DMS53 treated with DMSO at 0.1 percent for 48 hours (cell line): ENCODE measurements at regions not wholly inside any gene's neighbourhood (a gene's known extent, or its start where the extent isn't known, plus 50 kb on each side); places are given as distances from the start of the nearest gene placed in this dataset.
"Not testable (repeated sequence)": the region's sequence is repeated elsewhere in the genome, so short reads cannot be mapped to it uniquely, and the experiment has no call there.

Experiments
- DNase-seq: peaks from one replicate; lab custom pipeline; 2025; ENCODE audit not compliant: unreplicated experiment; lab: John Stamatoyannopoulos, UW

GRCh38 chr13:52324831-52325230, 81.1 kb downstream of the THSD1 start:
- not testable (repeated sequence) for DNase-seq

DNA sequence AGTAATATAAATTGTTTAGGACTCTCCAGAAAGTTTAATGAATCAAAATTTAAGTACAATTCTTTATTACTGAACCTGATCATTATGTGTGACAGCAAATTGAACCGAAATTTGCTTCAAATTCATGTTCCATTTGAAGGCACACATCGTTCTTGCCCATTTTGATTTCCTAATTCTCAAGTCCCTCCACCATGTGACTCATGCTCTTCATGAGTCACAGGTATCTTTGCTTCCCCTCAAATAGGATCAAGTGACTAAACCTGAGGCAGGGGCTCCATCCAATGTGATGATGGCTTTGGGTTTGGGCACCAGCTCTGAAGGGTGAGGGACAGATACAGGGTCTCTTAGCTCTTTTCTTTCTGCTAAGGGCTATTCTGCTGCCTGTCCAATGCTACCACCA, 86.1 kb downstream of the THSD1 start:
- DNase-seq: no peak

GRCh38 chr13:52309833-52310232, 96.1 kb downstream of the THSD1 start:
- DNase-seq: not testable (repeated sequence)

- not testable (repeated sequence) for DNase-seq
Observed at GRCh38 chr13:52306336-52306735, 99.6 kb downstream of the THSD1 start.

GRCh38 chr13:52303098-52303497, 102.9 kb downstream of the THSD1 start:
- not testable (repeated sequence) for DNase-seq

GRCh38 chr13:52302688-52303087, 103.3 kb downstream of the THSD1 start:
- DNase-seq: not testable (repeated sequence)

DNA sequence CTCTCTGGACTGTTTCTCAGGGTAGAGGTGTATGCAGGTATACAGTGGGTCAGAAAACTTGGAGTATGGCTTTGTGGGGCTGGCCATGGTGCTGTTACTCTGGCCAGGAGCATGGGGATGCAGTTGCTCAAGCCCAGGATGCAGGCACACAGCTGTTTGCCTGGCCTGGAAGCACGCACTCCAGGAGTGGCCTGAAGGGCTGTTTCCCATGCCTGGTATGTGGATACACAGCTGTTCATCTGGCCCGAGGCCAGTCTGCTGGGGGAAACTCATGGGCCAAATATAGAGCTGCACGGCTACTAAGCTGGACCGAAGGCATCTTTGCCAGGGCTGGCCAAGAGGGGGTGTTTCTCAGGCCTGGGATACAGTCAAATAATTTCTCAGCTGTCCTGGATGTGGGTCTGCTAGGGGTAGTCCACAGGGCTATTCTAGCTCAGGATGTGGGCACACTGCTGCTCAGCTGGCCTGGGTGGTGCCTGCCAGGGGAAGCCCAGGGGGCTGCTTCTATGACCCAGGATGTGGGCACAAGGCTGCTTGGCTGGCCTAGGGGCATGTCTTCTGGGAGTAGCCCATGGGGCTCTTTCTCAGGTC, 104.1 kb downstream of the THSD1 start:
- not testable (repeated sequence) for DNase-seq

DNA sequence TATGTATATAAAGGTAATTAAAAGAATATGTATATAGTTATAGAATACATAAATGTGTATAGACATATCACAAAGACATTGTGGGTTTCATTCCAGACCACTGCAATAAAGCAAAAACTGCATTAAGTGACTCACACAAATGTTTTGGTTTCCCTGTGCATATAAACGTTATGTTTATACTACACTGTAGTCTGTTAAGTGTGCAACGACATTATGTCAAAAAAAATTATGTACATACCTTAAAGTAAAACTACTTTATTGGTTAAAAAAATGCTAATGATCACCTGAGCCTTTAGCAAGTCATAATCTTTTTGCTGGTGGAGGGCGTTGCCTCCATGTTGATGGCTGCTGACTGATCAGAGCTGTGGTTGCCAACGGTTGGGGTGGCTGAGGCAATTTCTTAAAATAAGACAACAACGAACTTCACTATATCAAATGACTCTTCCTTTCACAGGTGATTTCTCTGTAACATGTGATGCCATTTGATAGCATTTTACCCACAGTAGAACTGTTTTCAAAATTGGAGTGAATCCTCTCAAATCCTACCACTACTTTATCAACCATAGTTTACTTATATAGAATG, 107.8 kb downstream of the THSD1 start:
- DNase-seq: not testable (repeated sequence)

- not testable (repeated sequence) for DNase-seq
Observed at GRCh38 chr13:52288891-52289290, 117.1 kb downstream of the THSD1 start.

DNA sequence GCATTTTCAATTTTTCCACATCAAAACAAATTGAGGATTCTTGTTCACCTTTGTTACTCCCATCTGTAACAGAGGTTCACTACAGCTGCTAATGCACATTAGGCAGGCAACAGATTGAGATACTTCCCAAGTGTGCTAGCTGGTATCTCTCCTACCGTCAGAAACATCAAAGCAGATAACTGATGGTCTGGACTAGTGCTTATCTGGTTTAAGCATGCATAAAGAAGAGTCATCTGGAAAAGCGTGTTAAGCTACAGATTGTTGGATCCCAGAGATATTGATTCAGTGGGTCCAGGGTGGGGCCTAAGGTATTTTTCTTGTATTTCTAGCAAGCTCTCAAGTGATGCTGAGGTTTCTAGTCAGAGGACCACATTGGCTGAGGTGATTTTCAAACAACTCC, 122.0 kb upstream of the NEK3 start:
- not testable (repeated sequence) for DNase-seq

GRCh38 chr13:52279408-52279807, 120.0 kb upstream of the NEK3 start:
- not testable (repeated sequence) for DNase-seq

- not testable (repeated sequence) for DNase-seq
Observed at GRCh38 chr13:52254299-52254698, 94.9 kb upstream of the NEK3 start.

- not testable (repeated sequence) for DNase-seq
Observed at GRCh38 chr13:52240752-52241151, 81.4 kb upstream of the NEK3 start.

GRCh38 chr13:52235900-52236595, 76.7 kb upstream of the NEK3 start:
- peak; percentile 72 for DNase-seq

DNA sequence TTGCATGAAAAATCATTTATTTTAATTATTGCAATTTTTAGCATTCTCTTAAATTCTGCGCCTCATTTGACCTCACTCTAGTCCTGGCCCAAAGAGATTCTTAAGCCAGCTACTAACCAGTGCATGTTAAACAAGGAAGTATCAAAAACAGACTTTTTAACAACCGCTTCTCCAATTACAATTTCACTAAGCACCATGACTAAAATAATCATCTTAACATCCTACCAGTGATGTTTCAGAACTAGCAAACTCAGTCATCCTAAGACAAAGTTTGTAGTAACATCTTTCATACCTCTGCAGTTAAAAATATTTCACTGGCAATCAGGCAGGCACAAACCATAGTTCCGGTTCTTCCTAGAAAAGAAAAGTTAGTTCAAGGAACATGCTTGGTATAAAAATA, 75.5 kb upstream of the NEK3 start:
- not testable (repeated sequence) for DNase-seq

GRCh38 chr13:52223063-52223462, 63.7 kb upstream of the NEK3 start:
- not testable (repeated sequence) for DNase-seq

- not testable (repeated sequence) for DNase-seq
Observed at GRCh38 chr13:52213920-52214319, 54.5 kb upstream of the NEK3 start.

DNA sequence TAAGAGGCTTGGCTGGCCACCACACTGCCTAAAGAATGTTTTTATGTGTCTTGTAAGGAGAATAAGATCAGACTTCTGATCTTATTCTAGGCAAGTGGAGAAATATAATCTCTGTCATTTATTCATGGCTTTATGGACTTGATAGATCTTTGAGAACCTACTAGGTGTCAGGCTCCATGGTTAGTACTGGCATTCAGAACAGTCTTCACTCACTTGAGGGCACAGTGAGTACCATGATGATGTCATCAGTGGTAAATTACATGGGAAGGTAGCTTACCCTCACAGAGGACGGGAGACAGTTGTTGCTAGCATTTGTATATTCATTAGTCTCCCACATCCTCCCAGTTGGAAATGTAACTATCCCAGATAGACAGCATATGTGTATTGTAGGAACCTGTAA, 53.5 kb upstream of the NEK3 start:
- DNase-seq: not testable (repeated sequence)

DNA sequence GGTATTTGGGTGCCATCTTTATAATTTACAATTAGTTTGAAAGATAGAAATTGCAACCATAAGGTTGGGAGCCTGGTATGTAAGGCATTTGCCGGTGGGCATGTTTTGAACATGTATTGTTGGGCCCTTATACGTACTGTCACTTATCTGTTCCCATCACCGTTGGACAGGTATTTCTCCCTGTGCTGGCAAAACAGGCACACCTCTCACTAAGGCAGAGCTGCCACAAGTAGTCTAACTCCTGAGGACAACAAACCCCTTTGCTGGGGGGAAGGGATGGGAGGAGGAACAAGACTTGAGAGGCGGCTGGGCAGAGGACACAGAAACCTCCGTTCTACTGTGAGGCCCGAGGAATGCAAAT, 52.0 kb upstream of the NEK3 start:
- DNase-seq: not testable (repeated sequence)

- DNase-seq: not testable (repeated sequence)
Observed at GRCh38 chr13:52210564-52211415, 51.4 kb upstream of the NEK3 start.
